Activated CD8-positive, alpha-beta T cell treated with anti-CD3 and anti-CD28 coated beads, Interleukin-2, amount 10 ng/mL, durations not matched to agents 7 days and 5 days (primary cell): ENCODE measurements at regions not wholly inside any gene's neighbourhood (a gene's known extent, or its start where the extent isn't known, plus 50 kb on each side); places are given as distances from the start of the nearest gene placed in this dataset.
"Not testable (repeated sequence)": the region's sequence is repeated elsewhere in the genome, so short reads cannot be mapped to it uniquely, and the experiment has no call there.

Experiments used
- ATAC-seq: fragments of 150-1000 bp; cut with Tn5 transposase; one replicate; pipeline ENCODE4 v1.10.0; 2021; ENCODE audit warnings: moderate library complexity
- CTCF ChIA-PET: fragments of 350-600 bp; sonication (Branson Sonifier 250); formaldehyde crosslinking; loops from one replicate; lab custom pipeline; 2021; ENCODE audit warnings: antibody characterized with exemption; lab: Charles Lee
- POLR2A ChIA-PET: fragments of 350-600 bp; sonication (Branson Sonifier 250); formaldehyde crosslinking; loops from one replicate; lab custom pipeline; 2021; ENCODE audit warnings: antibody characterized with exemption; lab: Charles Lee
- DNase-seq: peaks from one replicate; pipeline ENCODE4 v3.0.0-alpha.2; 2020
- H3K27ac Mint-ChIP-seq: one replicate; pipeline ENCODE4 v1.8.0; 2021; ENCODE audit warnings: mild to moderate bottlenecking, mixed read lengths
- H3K27me3 Mint-ChIP-seq: one replicate; pipeline ENCODE4 v1.8.0; 2021; ENCODE audit warnings: low read depth, mixed read lengths
- H3K36me3 Mint-ChIP-seq: one replicate; pipeline ENCODE4 v1.8.0; 2021; ENCODE audit warnings: low read depth, mixed read lengths
- H3K4me1 Mint-ChIP-seq: one replicate; pipeline ENCODE4 v1.8.0; 2021; ENCODE audit warnings: low read depth, mixed read lengths
- H3K4me3 Mint-ChIP-seq: one replicate; pipeline ENCODE4 v1.8.0; 2021; ENCODE audit warnings: mild to moderate bottlenecking, mixed read lengths
- H3K9me3 Mint-ChIP-seq: one replicate; pipeline ENCODE4 v1.8.0; 2022; ENCODE audit warnings: mixed read lengths; ENCODE audit not compliant: insufficient read depth

DNA sequence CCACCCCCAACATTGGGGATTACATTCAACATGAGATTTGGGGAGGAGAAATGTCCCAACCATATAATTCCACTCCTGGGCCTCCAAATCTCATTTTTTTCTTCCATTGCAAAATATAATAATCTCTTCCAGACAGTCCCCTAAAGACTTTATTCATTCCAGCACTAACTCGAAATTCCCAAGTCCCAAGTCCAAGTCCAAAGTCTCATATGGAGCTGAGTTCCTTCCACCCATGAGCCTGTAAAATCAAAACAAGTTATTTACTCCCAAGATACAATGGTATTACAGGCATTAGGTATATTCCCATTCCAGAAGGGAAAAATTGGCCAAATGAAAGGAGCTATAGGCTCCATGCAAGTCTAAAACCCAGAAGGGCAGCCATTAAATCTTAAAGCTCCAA is 56.7 kb downstream of the P2RY1 start:
- Mint-ChIP-seq H3K27me3 (no peaks in the 10 kb centered on the region), H3K36me3 (no peaks in the 10 kb centered on the region), H3K4me1 (no peaks in the 10 kb centered on the region), H3K27ac (no peak overlapping the region), H3K4me3 (no peak overlapping the region), H3K9me3 (no peaks in the 10 kb centered on the region)
- DNase-seq (no peak), ATAC-seq (no peak)
- ChIA-PET POLR2A (no interaction called here), CTCF (no interaction called here)

DNA sequence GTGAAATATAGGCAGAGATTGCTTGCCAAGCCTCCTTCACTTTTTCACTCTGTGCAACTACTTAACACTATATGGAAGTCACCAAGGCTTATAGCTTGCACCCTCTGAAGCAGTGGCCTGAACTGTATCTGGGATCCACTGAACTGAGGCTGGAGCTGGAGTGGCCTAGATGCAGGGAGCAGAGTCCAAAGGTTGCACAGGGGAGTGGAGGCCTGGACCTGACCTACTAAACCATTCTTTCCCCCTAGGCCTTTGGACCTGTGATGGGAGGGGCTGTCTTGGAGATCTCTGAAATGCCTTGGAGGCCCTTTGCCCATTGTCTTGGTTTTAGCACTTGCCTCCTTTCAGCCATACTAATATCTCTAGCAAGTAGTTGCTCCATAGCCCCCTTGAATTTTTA is 57.5 kb downstream of the P2RY1 start:
- ChIA-PET POLR2A (no interaction called here), CTCF (no interaction called here)
- H3K27me3 Mint-ChIP-seq = no peaks in the 10 kb centered on the region
- no peaks in the 10 kb centered on the region for H3K36me3 Mint-ChIP-seq
- DNase-seq (no peak), ATAC-seq (no peak)
- no peaks in the 10 kb centered on the region for H3K4me1 Mint-ChIP-seq
- no peak overlapping the region for H3K4me3 Mint-ChIP-seq
- H3K9me3 Mint-ChIP-seq = no peaks in the 10 kb centered on the region
- no peak overlapping the region for H3K27ac Mint-ChIP-seq

DNA sequence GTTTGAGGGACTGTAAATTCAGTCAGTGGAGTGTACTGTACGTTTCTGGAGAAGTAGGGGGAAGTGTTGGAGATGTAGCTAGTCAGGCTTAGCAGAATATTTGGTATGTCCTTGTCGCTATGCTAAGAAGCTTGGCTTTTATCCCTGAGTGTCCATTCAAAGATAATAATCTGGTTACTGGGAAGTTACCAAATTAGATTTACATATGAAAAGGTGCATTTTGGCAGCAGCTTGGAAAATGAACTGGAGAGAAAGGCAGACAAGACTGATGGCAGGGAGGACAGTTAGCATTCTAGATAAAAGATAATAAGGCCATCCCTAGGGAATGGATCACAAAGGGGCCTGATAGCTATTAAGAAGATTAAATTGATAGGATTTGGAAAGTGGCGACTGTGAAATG is 58.7 kb downstream of the P2RY1 start:
- H3K36me3 Mint-ChIP-seq = no peaks in the 10 kb centered on the region
- CTCF ChIA-PET = no interaction called here
- no peak overlapping the region for H3K4me3 Mint-ChIP-seq
- POLR2A ChIA-PET = no interaction called here
- H3K4me1 Mint-ChIP-seq = no peaks in the 10 kb centered on the region
- H3K9me3 Mint-ChIP-seq = no peaks in the 10 kb centered on the region
- DNase-seq (no peak), ATAC-seq (no peak)
- no peaks in the 10 kb centered on the region for H3K27me3 Mint-ChIP-seq
- H3K27ac Mint-ChIP-seq = no peak overlapping the region

DNA sequence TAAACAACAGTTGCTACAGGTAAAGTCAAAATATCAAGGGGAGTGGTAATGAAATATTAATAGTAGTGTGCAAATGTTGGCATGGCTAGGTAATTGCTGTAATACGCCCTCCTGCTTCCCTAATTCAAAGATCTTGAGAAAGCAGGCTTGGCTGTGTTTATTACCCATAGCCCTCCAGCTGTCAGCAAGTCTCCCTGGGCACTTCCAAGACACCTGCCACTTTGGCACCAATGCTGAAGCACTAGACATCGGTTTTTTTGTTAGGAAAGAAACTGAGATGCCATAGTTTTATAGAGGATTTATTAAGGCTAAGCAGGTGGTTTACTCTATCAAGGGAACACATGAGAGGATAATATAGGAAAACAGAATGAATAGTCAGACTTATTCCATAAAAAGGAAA is 64.4 kb downstream of the P2RY1 start:
- no peak for ATAC-seq
- CTCF ChIA-PET = no interaction called here
- H3K4me1 Mint-ChIP-seq = no peaks in the 10 kb centered on the region

DNA sequence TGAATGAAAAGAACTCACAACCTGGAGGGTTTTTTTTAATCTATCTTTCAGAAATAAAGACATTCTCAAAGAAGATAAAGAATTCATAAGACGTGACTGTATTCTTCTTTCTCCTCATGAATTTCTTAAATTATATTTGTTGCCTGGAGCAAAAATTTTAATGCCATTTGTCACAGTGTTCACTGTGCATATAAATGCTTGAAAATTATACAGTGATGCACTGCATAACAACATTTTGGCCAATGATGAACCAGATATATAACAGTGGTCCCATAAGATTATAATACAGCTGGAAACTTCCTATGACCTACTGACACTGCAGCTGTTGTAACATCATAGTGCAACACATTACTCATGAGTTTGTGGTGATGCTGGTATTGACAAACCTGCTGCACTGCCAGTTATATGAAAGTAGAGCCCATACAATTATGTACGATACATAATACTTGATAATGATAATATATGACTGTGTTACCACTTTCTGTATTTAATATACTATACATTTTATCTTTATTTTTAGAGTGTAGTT is 67.3 kb downstream of the P2RY1 start:
- Mint-ChIP-seq H3K27ac (no peak overlapping the region), H3K4me3 (no peak overlapping the region), H3K9me3 (no peaks in the 10 kb centered on the region), H3K36me3 (no peaks in the 10 kb centered on the region), H3K4me1 (no peaks in the 10 kb centered on the region), H3K27me3 (no peaks in the 10 kb centered on the region)
- CTCF ChIA-PET = interaction anchor here (0.9 kb wide), 1 partner anchor 15 kb away, joined by 6 read pairs; no protein-coding TSS in a partner anchor
- ATAC-seq = no peak
- no peak for DNase-seq
- POLR2A ChIA-PET = no interaction called here

More for the DNA sequence above, 64.4 kb downstream of the P2RY1 start:
- H3K9me3 Mint-ChIP-seq = no peaks in the 10 kb centered on the region
- DNase-seq = no peak
- H3K27me3 Mint-ChIP-seq = no peaks in the 10 kb centered on the region
- no peaks in the 10 kb centered on the region for H3K36me3 Mint-ChIP-seq
- no peak overlapping the region for H3K4me3 Mint-ChIP-seq
- no peak overlapping the region for H3K27ac Mint-ChIP-seq
- POLR2A ChIA-PET = no interaction called here

DNA sequence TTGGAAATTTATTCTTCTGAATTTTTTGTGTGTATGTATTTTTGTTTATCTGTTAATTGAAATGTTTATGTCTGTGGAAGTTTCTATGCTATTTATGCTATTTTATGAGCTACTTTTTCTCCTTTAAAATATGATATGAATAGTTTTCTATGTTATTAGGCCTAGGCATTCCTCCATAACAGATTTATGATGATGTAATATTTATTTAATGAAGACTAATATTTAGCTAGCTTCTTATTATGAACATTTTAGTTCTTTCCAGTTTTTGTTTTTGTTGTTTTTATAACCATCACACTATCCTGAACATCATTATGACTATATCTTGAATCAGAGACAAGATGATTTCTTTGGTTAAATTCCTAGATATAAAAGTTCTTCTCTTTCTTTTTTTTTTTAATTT is 70.7 kb downstream of the P2RY1 start:
- no peak for DNase-seq
- H3K9me3 Mint-ChIP-seq = no peaks in the 10 kb centered on the region
- ATAC-seq = no peak
- no peaks in the 10 kb centered on the region for H3K36me3 Mint-ChIP-seq
- ChIA-PET CTCF (no interaction called here), POLR2A (no interaction called here)
- no peak overlapping the region for H3K4me3 Mint-ChIP-seq
- no peaks in the 10 kb centered on the region for H3K27me3 Mint-ChIP-seq
- H3K27ac Mint-ChIP-seq = no peak overlapping the region
- H3K4me1 Mint-ChIP-seq = no peaks in the 10 kb centered on the region

DNA sequence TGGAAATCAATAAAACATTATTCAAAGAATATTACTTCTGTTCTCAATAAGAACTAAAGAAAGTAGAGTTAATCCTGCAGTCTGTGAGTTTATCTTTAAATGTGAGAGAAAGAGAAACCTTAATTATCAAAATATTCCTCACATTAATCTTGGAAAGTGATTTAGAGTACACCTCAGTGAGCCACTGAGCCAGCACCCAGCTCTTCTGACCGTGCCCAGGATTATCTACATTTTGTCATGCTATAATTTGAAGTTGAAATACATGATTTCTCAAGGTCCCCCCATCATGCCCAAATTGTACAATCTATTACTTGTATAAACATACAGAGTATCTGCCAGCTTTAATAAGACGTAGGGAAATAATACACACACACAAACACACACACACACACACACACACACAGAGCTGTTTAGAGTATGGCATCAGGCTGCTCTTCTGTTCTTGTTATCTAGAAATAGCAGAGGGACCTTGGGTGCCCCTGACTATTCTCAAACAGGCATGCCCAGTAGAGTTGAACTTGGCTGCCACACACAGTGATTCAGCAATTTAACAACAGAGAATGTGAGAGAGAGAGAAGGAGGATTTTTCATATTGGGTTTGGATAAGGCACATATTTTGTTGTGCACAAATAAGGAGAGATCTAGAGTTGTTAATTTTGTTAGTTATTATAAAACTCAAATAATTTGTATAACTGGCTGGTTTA is 74.4 kb downstream of the P2RY1 start:
- Mint-ChIP-seq H3K27ac (no peak overlapping the region), H3K9me3 (no peaks in the 10 kb centered on the region), H3K4me1 (no peaks in the 10 kb centered on the region), H3K36me3 (no peaks in the 10 kb centered on the region), H3K4me3 (no peak overlapping the region), H3K27me3 (no peaks in the 10 kb centered on the region)
- ChIA-PET POLR2A (no interaction called here), CTCF (no interaction called here)
- no peak for DNase-seq
- no peak for ATAC-seq

DNA sequence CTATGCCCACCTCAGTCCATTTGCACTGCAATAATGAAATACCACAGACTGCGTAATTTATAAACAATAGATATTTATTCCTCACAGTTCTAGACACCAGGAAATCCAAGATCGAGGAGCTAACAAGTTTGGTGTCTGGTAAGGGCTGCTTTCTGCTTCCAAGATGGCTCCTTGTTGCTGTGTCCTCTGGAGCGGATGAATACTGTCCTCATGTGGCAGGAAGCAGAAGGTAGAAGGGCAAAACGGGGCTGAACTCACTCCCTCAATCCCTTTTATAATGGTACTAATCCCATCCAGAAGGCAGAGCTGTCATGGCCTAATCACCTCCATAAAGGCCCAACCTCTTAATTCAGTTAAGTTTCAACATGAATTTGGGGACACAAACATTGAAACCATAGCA is 75.3 kb downstream of the P2RY1 start:
- ChIA-PET POLR2A (no interaction called here), CTCF (no interaction called here)
- Mint-ChIP-seq H3K4me1 (no peaks in the 10 kb centered on the region), H3K4me3 (no peak overlapping the region), H3K36me3 (no peaks in the 10 kb centered on the region), H3K27me3 (no peaks in the 10 kb centered on the region), H3K27ac (no peak overlapping the region), H3K9me3 (no peaks in the 10 kb centered on the region)
- ATAC-seq (no peak), DNase-seq (no peak)

DNA sequence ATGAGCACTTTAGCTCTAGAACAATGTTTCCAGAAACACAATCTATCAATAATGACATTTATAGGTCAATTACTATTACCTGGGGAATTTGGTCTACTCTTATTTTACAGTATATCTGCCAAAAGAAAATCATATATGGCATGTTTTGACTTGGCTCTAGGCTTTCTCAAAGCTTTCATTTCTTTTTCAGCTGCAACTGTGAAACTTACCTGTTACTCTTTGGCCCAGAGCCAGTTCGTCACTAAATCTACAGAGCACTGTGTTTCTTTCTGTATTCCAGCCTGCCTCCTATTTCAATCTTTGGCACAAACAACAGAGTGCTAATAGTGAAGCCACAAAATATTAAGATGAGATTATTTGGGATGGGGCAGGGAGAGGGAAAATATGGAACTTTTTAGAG is 76.0 kb downstream of the P2RY1 start:
- no peaks in the 10 kb centered on the region for H3K4me1 Mint-ChIP-seq
- no peak overlapping the region for H3K4me3 Mint-ChIP-seq
- DNase-seq = no peak
- ATAC-seq = no peak
- no peak overlapping the region for H3K27ac Mint-ChIP-seq
- POLR2A ChIA-PET = no interaction called here
- no peaks in the 10 kb centered on the region for H3K36me3 Mint-ChIP-seq
- no peaks in the 10 kb centered on the region for H3K27me3 Mint-ChIP-seq
- H3K9me3 Mint-ChIP-seq = no peaks in the 10 kb centered on the region
- CTCF ChIA-PET = no interaction called here

DNA sequence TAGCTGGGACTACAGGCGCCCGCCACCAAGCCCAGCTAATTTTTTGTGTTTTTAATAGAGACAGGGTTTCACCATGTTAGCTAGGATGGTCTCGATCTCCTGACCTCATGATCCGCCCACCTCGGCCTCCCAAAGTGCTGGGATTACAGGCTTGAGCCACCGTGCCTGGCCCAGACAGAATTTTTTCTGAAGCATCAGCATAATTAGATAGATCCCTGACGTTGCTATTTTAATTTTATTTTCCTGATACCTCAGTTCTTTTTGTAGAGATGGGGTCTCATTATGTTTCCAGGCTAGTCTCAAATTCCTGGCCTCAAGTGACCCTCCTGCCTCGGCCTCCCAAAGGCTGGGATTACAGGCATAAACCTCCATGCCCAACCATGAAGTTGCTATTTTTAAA is 79.8 kb downstream of the P2RY1 start:
- CTCF ChIA-PET = not testable (repeated sequence)

DNA sequence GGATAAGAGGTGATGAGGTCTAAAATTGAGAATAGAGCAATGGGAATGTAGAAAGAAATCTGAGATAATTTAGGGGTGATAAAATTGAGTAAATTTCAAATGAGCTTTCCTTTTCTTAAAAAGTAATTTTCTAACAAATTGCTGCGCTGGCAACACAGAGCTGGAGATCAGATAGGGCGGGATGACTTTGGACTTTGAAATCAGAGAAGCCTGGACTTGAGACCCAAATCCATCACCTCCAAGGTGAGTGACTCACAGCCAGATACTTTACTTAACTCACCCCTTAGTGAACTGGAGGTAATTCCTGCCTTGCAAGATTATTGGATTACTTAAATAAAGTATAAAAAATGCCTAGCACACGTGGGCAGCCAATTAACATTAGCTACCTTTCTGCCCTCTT is 80.8 kb downstream of the P2RY1 start:
- Mint-ChIP-seq H3K27me3 (no peaks in the 10 kb centered on the region), H3K4me3 (no peak overlapping the region), H3K27ac (no peak overlapping the region), H3K9me3 (no peaks in the 10 kb centered on the region), H3K36me3 (no peaks in the 10 kb centered on the region), H3K4me1 (no peaks in the 10 kb centered on the region)
- POLR2A ChIA-PET = interaction anchor here (0.5 kb wide), 1 partner anchor 693 kb away, joined by 3 read pairs; no protein-coding TSS in a partner anchor
- CTCF ChIA-PET = no interaction called here
- DNase-seq (no peak), ATAC-seq (no peak)

More for the DNA sequence above, 79.8 kb downstream of the P2RY1 start:
- H3K4me3 Mint-ChIP-seq, H3K4me1 Mint-ChIP-seq, DNase-seq, POLR2A ChIA-PET, H3K36me3 Mint-ChIP-seq, ATAC-seq, H3K9me3 Mint-ChIP-seq, H3K27me3 Mint-ChIP-seq, H3K27ac Mint-ChIP-seq: not testable (repeated sequence)

DNA sequence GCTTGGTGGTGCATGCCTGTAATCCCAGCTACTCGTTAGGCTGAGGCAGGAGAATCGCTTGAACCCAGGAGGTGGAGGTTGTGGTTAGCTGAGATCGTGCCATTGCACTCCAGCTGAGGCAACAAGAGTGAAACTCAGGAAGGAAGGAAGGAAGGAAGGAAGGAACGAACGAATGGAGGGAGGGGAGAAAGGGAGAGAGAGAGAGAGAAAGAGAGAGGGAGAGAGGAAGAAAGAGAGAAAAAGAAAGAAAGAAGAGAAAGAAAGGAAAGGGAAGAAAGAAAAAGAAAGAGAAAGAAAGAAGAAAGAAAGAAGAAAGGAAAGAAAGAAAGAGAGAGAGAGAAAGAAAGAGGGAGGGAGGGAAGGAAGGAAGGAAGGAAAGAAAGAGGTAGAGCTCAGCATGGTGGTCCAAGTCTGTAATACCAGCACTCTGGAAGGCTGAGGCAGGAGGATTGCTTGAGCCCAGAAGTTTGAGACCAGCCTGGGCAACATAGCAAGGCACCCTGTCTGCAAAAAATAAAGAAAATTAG is 81.9 kb downstream of the P2RY1 start:
- DNase-seq = no peak
- no peaks in the 10 kb centered on the region for H3K36me3 Mint-ChIP-seq
- no peak overlapping the region for H3K27ac Mint-ChIP-seq
- no peaks in the 10 kb centered on the region for H3K9me3 Mint-ChIP-seq
- ATAC-seq = no peak
- ChIA-PET POLR2A (no interaction called here), CTCF (interaction anchor here (1.1 kb wide), 1 partner anchor 14 kb away, joined by 6 read pairs; no protein-coding TSS in a partner anchor)
- no peaks in the 10 kb centered on the region for H3K27me3 Mint-ChIP-seq
- H3K4me1 Mint-ChIP-seq = no peaks in the 10 kb centered on the region
- no peak overlapping the region for H3K4me3 Mint-ChIP-seq
